Activated T-cell treated with anti-CD3 and anti-CD28 coated beads, Interleukin-2, amount 50 U/mL, for 48 hours (primary cell): ENCODE measurements at regions not wholly inside any gene's neighbourhood (a gene's known extent, or its start where the extent isn't known, plus 50 kb on each side); places are given as distances from the start of the nearest gene placed in this dataset.
"Not testable (repeated sequence)": the region's sequence is repeated elsewhere in the genome, so short reads cannot be mapped to it uniquely, and the experiment has no call there.

Experiments used
- DNase-seq, 2 experiments: peaks; one replicate each; pipeline ENCODE4 v3.0.0-alpha.2; 2020

DNA sequence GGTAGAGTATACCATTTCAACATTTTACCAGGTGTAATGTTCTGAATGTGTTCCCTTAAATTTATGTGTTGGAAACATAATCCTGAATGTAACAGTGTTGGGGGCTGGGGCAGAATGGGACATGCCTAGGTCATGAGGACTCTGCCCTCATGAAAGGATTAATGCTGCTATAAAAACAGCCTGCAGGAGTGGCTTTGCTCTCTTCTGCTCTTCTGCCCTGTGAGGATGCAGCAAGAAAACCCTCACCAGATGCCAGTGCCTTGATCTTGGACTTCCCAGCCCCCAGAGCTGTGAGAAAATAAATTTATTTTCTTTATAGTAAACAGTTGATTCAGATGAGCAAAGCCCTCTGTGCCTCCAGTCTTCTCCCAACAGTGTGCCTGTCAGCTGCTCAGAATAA is 326.0 kb upstream of the ONECUT1 start:
- DNase-seq = no peak

DNA sequence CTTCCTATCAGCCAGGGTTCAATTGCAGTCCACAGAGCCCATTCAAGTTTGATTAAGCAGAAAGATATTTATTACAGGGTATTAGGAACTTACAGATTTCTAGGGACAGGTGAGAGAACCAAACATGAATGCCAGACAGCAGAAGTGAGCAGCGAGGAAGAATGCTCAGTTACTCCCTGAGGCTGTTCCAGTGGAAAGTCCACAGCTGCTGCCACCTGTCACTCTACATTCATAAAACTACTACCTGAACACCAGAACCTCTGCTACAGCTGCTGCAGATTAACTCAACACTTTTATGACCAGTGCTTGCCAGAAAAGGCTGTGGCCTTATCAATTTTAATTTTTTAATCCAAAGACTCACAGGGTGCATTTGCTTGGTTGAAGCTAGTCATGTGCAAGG is 325.4 kb upstream of the ONECUT1 start:
- DNase-seq = no peak

DNA sequence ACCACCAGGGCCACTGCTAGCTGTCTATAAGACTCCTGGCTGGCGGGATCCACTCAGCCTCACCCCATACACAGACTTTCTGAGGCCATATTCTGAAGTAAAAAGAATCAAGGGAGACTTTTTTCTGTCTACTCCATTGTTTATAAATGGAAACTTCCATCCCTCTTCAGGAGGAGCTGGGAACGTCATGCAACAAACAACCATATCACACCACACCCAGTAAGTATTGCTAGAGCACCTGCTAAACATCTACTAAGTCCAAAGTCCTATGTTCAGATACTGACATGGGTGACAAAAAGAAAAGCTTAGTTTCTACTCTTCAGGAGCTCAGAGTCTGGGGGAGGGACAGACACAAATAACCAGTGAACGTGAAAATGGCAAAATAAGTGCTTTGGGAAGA is 324.8 kb upstream of the ONECUT1 start:
- DNase-seq = no peak

DNA sequence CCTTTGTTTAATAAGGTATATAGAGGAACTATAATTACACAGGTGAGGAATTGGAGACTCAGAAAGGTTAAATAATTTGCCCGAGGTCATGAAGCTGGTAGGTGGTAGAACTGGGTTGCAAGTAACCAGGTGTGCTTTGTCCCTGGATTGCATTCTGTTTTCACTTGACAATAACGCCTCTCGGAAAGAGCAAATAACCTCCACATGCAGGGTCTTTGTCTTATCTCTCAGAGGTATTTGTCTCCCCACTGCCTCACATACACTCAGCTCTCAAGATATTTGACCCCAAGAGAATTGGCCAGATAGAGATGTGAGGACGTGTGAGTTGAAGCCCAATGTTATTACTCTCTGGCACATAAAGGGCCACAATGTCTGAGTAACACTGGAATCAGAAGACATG is 320.9 kb upstream of the ONECUT1 start:
- DNase-seq = no peak

DNA sequence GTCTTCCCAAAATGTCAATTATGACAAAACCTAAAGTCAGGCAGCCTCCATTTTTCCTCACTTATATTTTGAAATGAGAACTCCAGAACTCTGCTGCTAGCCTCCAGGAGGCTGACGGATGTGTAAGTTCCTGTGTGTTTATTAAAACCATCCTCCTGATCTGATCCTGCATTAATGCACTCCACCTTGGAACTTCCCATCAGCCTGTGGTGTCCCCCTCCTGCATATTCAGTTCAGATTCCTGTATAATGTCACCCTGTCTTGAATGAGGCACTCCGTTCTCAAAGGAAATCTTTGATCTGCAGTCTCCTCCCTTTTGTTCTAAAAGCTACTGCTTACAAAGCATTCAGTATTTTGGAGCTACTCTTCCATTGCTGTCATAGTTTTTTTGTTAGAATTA is 318.2 kb upstream of the ONECUT1 start:
- DNase-seq = no peak

DNA sequence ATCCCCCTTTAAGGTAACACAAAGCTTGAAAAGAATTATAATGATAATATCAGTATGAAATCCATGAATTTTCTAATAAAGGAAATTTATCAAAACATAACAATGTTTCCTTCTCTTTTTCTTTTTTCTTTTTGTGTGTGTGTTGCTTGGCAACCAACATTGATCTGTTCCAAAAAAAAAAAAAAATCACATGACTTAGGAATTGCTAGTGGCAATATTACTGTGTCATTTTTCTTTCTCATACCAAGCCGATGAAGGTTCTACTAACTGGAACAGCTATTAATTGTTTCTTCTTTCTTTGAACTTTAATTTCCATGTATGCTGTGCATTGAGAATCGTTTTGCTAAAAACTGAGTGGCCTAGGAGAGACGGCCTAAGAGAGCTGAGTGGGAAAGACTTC is 317.7 kb upstream of the ONECUT1 start:
- DNase-seq = no peak

DNA sequence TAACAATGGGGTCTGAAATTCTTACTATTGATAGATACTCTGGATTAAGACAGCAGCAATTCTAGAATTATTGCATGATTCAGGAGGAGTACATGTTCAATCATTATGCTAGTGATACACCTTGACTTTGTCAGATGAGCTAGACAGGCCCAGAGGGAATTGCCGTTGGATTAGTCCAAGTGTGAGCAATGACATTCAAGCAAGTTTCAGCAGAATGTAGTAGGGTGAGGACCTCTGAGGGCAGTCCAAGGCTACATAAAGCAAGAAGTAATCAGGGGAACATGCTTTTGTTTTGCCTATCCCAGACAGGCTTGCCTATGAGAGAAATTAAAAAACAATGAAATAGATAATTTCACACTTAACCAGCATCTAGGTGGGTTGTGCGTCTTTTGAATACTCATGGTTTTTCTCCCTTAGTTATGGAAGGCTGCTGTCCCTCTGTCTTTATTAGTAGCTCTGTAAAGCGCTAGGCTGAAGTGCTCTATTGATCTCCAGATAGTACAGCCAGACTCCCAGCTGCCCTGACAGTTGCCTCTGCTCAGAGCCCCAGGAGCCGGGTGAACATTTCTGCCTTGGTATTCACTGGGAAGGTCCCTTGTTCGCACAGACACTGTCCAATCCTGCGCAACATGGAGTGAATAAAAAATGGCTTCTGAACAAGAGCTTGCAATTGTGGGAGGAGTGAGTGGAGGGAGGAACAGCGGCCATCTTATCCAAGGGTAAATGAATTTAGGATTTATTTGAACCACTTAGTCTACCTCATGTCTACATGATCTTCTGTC is 316.6 kb upstream of the ONECUT1 start:
- DNase-seq = no peak

DNA sequence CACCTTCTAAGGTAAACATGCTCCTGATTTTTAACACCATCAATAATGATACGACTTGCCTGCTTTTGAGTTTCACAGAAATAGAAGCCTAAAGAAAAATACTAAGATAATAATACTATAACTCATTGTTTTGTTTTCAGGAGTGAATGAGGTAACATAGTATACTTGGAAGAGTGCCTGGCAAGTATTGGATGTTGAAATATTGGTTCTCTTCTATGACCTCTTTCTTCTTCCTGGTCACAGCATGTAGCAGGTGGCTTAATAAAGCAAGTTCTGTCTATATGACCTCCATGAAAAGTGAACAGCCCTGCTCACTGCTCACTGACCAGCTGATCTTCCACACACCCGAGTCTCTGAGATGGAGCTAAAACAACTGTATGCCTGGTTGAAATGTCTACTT is 312.3 kb upstream of the ONECUT1 start:
- no peak for DNase-seq

DNA sequence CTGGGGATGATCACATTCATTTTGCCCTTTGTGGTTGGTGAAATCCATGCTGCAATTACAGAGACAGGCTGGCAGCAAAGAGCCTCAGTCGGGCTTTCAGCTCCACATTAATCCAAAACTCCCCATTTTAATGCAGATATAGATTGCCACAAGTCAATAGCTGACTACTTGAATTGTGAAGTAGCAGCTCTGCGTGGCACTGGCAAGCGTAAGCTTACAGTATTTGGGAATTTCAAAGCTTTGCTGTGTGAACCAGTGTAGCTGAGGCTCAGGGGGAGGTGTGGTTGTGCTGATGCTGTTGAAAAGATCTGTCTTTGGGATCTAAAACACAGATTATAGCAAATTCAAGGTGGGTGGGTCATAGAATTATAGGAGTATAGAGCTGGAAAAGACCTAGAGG is 290.3 kb upstream of the ONECUT1 start:
- no peak for DNase-seq

DNA sequence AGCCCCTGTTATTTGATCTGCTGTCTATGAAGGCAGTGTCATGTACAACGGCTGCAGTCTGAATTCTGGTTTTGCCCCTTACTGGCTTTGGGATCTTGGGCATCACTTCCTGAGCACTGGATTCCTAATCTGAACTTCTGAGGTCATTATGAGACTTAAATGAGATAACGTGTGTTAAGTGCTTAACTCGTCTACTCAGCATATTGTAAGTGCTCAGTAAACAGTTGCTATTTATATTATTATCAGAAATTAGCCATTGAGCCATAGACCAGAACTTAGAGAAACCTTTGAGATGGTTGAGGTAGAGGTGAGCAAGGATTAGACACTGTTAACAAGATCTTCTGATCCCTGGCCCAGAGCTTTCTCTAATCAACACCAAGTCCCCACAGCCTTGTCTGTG is 284.1 kb upstream of the ONECUT1 start:
- DNase-seq = no peak

DNA sequence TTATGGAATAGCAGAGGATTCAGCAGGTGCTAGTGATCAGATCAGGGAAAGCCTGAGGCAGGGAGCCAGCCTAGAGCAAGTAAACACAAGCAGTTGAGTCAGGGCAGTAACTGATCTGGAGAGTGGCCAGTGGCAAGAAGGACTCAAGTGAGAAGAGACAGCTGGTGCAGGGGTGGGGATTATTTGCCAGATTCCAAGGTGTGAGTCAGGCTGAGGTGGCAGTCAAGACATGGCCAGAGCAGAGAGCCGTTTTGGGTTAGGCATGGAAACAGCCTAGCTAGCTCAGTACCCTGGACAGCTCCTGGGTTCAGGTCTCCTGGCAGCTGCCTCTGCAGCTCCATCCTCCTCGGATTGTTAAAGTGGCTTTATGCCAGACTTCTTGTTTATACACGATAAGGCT is 281.9 kb upstream of the ONECUT1 start:
- peak in 1 of 2 experiments; percentile 22 for DNase-seq

DNA sequence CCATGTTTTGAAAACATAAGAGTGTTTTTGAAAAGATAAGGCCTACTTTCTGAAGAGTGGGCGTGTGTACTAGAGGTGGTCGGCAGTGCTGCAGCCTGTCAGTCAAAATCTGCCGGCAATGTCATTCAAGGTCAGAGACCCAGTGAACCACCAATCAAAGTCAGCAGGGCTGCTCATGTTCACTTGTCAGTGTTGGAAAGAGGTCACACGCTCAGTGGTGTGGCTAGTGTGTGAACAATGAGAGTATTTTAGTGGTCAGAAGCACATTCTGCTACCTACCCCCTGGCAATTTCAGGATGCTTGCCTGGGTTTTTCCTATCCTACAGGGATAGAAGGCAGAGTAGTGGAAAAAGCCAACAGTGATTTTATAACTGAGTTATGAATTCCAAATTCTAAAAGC is 278.5 kb upstream of the ONECUT1 start:
- no peak for DNase-seq

DNA sequence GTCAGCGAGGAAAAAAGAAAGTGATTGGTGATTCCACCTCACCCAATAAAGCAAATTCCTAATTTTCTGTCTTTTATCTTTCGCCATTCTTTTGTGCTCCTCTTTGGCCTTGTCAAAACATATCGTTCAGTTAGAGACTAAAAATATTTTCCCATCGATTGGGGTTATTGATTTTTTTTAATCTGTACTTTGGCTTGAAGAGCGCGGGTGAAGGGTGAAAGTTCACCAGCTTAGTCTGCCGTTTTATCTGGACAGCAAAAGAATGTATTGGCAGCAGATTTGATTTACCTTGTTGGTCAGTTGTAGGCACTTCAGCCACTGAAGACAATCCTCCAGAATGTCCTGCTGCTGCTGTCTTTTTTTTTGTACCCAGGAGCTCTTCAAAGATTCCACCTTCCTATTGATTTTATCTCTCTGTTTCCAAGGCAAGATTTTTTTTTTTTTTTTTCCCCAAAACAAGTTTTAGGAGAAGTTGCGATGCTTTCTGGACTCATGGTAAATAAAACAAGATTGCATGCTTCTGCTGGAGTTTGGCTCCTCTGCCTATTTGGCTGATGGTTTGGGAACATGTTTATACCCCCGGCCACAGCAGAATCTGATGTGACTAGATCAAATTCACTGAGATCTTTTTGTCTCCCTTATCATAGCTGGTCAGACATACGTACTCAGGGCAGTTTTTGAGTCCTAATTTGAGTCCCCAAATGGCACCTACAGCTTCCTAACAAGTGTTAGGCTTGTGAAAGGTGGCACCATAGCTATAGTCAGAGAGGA is 269.3 kb upstream of the ONECUT1 start:
- no peak for DNase-seq

DNA sequence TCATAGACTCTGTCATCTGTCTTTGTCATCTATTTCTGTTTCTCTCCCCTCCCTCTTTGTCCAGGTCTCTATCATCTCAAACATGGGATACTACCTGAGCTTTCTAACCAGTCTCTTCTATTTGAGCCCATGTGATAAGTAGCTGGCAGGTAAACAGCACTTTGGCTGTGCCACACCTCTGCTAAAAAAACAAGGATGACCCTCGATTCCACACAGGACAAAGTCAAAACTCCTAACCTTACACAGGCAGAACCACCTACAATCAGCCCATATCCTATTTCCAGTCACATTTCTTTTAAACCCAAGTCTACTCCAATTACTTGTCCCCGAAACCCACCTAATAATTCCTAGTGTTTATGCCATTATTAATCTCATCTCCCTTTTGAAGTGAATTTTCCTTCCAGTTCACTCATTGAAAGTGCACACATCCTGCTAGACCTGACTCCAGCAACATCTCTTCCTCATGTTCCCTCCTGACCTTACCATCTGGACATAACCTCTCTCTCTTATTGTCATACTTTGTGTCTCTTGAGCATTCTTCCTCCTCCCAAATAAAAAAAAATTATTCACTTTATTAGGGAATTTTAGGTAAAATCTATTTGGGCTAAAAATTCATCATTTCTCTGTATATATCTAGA is 256.1 kb upstream of the ONECUT1 start:
- DNase-seq = no peak

DNA sequence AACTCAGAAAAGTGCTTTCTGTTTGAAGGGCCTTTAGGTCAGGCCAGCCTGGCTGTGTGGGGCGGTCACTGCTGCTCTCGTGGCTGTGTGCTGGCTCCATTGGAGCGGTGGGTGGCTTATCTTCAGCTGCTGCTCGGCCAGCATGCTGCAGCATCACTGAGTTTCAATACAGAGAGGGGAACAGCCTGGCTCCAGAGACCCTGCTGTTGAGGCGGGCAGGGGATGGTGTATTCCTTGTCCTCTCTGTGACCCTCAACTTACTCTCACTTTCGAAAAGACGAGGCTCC is 248.5 kb upstream of the ONECUT1 start:
- DNase-seq = no peak

DNA sequence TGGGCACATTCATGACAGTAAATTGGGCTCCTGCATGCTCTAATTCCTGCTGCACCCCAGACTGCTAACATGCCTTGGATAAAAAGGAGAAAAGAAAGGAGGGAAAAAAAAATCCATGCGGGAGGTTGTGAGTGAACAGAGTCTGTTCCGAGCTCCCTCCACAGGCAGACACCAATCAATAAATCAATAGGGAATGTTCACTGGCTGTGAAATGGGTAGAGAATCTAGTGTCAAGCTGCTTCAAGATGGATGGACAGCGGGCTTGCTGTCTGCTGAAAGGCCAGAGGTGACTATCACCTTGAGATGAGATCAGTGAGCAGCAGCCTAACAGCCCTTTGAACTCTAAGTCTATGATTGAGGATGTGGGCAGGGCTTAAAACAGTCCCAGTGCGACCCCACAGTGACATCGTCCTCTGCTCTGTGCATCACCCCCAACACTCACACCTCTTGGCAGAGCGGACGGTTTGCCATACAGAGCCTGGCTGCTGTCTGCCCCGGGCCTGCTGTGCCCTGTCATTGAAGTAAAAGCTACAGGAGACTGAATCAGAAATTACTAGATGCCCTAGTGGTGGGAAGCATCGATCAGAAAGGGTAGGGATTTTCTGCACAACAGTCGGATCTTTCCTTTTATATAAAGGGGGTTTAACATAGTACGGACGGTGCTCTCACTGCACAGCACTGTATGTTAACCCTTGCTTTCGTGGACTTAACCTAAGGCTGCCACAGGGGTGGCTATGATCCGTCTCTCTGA is 247.9 kb upstream of the ONECUT1 start:
- no peak for DNase-seq

DNA sequence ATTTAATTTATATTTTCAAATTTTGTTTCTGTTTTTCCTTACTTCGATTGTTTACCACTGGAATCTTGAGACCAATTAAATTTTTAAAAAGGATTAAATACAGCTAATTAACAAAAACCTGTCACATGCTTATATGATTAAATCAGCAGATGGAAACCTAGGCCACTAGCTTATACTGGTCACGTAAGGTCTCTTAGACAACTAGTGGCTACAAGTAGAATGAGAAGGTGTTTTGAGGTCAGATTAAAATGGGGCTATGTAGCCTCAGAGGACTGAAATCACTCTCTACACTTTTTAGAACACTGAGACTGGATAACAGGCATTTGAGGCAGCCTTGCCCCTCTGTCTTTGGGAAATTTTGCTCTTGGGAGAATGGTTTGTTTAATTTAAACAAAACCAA is 246.5 kb upstream of the ONECUT1 start:
- no peak for DNase-seq

DNA sequence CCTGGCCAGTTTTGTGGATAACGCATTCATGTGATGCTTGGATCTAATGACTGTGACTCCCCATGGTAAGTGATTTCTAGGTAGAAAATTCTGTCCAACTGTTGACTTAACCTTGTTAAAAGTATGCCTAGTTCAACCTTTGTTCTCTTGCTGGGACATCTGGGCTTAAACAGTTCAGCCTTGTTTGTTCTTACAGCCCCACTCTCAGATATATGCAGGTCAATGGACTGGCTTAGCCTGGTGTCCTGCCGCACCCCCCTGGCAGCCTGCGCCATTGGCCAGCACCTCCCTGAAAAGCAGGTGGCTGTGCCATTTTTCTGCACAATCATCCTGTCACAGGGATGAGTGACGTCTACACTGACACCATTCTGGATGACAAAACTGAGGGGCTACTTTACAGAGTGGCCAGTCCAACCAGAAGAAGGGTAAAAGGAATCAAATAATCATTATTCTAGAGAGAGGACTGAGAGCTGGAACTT is 244.7 kb upstream of the ONECUT1 start:
- no peak for DNase-seq

DNA sequence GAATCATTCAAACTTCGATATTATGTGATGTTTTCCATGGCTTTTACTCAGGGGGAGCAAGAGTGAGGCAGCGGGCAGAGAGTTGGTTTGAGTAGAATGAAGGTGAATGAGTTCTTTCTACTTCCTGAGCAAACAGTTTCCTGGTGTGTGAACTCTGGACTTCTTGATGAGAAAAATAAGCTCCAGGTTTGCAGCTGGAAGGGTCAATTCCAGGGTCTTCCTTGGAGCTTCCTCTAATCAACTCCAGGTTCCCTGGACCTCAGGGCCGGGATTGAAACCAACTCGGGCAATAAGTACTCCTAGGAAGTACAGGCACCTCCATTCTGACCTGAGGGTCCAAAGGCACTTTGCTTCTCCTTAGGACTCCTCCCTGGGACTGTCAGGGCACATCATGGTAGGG is 243.6 kb upstream of the ONECUT1 start:
- no peak for DNase-seq

DNA sequence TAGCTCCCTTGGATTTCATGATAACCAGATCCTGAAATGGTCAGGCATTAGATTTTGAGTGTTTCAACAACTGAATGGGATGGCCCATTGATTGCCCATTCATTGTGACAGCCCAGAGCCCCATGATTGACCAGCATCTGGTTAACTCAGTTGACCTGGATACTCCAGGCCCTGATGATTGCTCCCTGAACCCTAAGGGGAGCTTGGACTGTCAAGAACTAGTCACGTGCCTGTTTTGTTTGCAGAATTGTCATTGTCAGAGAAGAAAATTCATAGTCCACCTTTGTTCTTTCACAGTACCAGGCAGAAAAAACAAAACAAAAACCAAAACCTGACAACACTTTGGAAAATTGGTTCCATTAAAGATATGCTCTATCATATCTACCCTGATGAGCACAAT is 241.3 kb upstream of the ONECUT1 start:
- DNase-seq = no peak

DNA sequence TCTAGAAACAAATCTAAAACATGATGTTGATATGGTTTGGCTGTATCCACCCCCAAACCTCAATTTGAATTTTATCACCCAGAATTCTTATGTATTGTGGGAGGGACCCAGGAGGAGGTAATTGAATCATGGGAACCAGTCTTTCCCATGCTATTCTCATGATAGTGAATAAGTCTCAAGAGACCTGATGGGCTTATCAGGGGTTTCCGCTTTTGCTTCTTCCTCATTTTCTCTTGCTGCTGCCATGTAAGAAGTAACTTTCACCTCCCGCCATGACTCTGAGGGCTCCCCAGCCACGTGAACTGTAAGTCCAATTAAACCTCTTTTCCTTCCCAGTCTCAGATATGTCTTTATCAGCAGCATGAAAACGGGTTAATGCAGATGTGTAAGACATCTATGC is 232.7 kb upstream of the ONECUT1 start:
- DNase-seq = no peak

DNA sequence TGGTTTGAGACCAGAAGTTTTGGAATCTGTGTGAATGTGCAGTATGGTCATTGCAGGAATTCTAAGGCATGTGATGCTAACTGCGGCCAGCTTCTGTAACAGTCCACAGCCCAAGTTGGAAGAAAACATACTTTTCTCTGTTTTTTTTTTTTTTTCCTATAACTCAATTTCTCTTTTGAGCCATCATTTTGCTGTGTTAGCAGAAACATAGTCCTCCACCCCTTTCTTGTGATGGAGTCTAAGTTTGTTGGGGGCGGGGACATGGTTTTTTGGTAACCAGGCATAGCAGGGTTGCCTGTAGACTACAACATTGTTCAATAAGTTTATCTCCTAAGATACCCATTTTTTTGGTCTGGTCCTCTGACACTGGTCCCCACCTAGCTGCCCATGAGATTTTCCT is 223.2 kb upstream of the ONECUT1 start:
- DNase-seq = no peak

DNA sequence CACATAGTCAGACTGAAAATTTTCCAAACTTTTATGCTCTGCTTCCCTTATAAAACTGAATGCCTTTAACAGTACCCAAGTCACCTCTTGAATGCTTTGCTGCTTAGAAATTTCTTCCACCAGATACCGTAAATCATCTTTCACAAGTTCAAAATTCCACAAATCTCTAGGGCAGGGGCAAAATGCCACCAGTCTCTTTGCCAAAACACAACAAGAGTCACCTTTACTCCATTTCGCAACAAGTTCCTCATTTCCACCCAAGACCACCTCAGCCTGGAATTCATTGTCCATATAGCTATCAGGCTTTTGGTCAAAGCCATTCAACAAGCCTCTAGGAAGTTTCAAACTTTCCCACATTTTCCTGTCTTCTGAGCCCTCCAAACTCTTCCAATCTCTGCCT is 221.6 kb upstream of the ONECUT1 start:
- DNase-seq = not testable (repeated sequence)

DNA sequence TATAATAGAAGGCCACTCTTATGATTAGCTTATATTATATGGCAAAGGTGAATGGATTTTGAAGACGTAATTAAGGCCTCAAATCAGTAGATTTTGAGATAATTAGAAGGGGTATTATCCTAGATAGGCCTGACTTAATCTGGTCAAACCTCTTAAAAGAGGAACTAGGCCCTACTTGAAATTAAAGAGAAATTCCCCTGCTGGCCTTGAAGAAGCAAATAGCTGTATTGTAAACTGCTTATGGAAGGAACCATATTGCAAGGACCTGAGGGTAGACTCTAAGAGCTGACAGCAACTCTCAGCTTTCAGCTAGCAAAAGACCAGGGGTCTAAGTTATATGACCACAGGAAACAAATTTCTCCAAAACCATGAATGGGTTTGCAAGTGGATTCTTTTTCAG is 219.0 kb upstream of the ONECUT1 start:
- no peak for DNase-seq
